ENCODE measurements at regions not wholly inside any gene's neighbourhood (a gene's known extent, or its start where the extent isn't known, plus 50 kb on each side); places are given as distances from the start of the nearest gene placed in this dataset.

DNA sequence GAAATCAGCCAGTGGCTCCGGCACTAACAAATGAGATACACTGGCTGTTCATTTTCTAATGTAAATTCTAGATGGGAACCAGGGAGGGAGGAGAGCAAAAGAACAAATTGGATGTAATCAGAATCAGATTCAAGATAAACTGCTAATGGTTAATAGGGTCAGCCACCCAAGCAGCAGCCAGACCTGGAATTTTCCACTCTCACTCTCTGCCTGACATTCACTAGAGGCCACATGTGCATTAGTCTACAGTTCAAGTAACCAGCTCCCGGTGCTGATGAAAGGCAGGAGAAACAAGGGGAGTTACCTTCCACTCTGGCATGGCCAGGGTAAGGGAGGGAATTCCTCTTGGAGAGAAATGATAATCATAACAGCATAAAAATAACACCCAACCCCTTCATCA lies 597.7 kb downstream of the TOX3 start:
- no peak overlapping the region for H3K4me3 ChIP-seq (ENCODE audit: low read depth, low read length)
- DNase-seq (ENCODE audit: low read depth): no peak

DNA sequence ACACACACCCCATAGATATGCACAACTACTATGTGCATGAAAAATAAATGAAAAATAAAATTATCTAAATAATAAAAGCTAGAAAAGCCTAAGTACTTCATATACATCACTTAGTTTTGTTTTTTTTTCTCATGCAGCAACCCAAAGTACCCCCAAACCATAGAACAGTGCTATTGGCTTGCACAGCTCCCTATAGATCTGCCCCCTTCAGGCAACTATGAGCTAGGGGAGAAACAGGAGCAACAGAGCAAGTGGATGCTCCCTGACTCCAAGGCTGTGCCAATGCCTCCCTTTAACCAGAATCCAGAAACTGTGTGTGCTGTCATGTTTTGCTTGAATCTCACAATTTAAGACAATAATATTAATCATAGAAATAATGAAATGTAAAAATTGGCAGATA lies 605.5 kb downstream of the TOX3 start:
- DNase-seq (ENCODE audit: low read depth): no peak
- H3K4me3 ChIP-seq (ENCODE audit: low read depth, low read length): no peak overlapping the region

DNA sequence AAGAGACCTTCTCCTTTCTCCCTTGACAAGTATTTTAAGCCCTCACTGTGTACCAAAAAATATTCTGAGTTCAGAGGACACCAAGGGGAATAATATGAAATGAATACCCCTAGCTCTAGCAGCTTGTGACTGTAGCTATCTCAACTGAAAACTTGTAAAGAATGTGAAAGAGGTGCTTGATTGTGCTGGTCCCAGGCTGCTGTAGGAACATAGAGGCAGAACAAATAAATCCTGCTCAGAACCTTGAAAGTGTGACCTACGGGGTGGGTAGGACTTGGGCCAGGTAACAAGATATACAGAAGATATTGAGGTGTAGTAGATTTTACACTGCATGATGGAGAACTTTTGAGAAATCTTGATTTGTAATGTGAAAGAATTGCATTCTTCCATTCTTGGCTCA lies 606.8 kb downstream of the TOX3 start:
- no peak for DNase-seq (ENCODE audit: low read depth)
- H3K4me3 ChIP-seq (ENCODE audit: low read depth, low read length): no peak overlapping the region

DNA sequence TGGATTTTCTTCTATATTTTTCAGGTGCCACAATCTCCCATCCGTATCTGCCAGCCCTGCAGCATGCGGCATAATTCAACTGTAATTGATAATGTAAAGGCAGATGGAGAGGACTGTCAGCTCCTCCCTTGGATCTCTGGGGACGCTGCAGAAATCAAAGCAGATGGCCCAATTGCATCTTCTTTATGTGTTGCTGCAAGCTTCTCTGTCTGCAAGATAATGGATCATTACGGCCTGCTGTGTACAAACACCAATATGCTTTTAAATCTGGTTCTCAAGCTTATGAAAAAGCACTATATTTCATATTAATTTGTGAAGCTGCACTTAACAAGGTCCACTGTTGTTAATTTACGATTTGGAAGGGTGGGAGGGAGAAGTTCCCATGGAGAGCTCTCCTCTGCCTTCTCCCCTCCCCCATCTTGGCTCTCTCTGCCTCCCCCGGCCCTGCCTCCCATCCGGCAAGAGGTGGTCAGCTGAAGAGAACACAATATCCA lies 607.5 kb downstream of the TOX3 start:
- DNase-seq (ENCODE audit: low read depth): no peak
- no peak overlapping the region for H3K4me3 ChIP-seq (ENCODE audit: low read depth, low read length)

DNA sequence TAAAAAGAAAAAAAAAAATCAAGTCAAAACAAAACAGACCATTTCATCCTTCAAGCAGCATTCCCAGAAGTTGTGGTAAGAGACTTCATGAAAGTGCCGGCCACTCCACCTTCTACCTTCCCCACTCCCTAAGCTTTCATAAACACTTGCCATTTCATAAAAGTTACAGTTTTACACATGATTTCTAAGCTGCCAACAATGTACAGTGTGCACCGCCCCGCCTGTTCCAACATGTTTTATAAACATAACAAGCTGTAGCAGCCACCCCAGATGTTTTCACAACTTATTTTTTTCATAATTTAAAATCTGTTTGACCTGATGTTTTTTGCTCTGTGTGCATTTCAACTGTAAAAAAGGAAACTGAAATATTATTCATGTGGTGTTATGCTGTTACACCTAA lies 608.1 kb downstream of the TOX3 start:
- no peak for DNase-seq (ENCODE audit: low read depth)
- H3K4me3 ChIP-seq (ENCODE audit: low read depth, low read length): no peak overlapping the region

DNA sequence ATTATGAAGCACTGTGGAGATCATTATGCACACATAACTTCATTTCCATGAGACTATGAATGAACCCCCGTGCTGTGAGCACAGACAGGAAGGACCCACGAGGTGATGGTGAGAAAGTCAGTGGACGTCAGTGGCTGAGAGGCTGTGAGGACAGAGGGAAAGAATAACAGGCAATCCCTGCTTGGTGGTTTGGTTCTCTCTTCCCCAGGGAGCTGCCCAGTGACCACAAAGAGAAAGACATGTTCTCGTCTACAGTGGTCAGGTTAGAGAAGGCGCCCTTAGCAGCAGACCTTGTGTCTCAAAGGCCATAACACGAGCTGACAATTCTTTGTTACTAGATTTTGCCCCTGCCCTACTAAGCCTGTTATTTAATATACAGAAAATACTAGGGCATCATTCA lies 609.2 kb downstream of the TOX3 start:
- no peak for DNase-seq (ENCODE audit: low read depth)
- H3K4me3 ChIP-seq (ENCODE audit: low read depth, low read length): no peak overlapping the region

DNA sequence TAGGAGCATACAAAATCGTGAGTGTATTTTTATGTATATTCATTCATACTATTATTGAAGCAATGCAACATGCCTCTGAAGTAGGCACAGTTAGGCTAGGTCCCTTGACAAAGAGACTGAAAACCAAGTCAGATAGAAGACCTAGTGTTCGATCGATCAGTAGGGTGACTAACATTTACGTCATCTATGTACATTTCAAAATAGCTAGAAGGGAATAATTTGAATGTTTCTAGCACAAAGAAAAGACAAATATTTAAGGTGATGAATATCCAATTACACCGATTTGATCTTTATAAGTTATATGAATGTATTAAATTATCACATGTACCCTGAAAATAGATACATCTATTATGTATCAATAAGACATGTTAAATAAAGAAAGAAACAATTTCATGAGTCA lies 610.1 kb downstream of the TOX3 start:
- no peak for DNase-seq (ENCODE audit: low read depth)
- H3K4me3 ChIP-seq (ENCODE audit: low read depth, low read length): no peak overlapping the region

DNA sequence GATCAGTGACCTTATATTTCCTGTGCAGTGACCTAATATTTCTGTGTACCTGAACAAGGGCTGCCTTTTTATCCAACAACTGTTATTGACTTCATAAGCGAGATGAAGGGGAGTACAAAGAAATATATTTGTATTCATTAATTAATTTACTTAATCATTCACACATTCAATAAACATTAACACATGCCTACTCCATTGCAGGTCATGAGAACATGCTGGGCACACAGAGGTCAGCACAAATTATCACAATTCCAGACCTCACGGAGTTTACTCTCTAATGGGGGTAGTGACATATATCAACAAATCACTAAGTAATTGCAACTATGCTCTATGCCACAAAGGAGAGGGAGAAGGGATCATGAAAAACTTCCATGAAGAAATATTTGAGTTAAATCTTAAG lies 614.6 kb downstream of the TOX3 start:
- no peak for DNase-seq (ENCODE audit: low read depth)
- no peak overlapping the region for H3K4me3 ChIP-seq (ENCODE audit: low read depth, low read length)

DNA sequence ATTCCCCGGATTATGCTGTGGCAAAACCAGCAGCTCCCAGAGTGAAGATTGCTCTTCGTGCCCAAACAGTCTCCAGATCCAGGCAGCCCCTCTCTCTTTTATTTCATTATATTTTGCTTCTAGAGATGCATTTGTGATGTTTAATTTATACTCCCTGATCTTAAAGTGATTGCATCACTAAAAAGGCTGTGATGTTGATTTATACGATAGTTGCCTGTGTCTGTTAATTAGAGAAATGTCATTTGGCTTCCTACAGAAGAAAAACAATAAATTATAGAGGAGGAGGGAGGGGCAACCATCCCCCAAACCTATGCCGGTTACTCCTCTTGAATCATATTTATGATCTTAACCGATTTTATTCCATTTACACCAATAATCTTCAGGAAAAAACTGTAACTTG lies 615.3 kb downstream of the TOX3 start:
- DNase-seq (ENCODE audit: low read depth): no peak
- H3K4me3 ChIP-seq (ENCODE audit: low read depth, low read length): no peak overlapping the region

DNA sequence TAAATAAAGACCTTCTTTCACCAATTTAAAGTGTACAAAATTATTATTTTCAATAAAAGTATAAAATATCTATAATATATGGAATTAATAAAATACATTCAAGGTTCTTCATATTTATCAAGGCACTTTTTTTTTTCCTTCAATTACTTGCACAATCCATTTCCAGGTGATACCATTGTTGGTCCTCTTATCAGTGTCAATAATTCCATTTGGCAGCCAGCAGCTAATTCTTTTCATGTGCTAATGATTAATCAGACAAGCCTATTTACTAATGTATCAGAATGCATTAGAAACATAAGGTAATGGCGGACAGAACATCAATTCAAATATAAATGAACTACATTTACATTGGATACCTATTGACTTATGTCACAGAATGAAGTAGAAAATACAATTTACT lies 622.2 kb downstream of the TOX3 start:
- no peak overlapping the region for H3K4me3 ChIP-seq (ENCODE audit: low read depth, low read length)
- no peak for DNase-seq (ENCODE audit: low read depth)

DNA sequence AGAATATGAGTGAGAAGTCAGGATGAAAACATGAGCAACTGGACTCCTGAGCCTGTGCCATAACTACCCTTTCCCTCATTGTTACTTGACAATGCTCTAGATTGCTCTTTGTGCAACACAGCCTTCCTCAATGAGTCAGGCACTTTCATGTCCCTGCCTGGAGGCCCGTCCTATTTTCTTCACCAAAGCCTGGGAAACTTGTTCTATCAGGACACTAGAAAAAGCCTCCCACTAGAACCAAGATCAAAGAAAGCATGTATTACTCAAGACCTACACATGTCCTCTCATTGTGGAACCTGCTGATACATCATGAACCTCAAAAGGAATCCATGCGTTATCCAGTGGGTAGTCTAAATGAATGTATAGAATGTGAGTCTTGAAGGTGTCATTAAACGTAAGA lies 624.5 kb downstream of the TOX3 start:
- H3K4me3 ChIP-seq (ENCODE audit: low read depth, low read length): no peak overlapping the region
- no peak for DNase-seq (ENCODE audit: low read depth)

DNA sequence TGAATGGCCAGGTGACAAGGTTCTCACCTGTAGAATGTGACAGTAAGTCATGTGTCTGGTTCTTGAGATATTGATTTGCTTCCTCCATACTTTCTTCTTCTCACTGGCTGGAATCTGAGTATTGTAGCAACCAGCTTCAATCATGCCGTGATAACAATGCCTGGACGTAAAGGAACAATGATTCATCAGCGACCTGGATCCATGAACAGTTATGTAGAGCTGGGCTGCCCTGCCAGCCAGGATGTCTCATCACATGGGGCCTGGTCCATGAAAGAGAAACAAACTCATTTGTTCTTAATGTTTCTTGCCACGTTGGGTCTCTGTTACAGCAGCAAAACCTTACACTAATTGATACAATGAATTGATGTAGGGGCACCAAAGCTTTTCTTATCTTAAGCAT lies 627.2 kb downstream of the TOX3 start:
- no peak for DNase-seq (ENCODE audit: low read depth)
- H3K4me3 ChIP-seq (ENCODE audit: low read depth, low read length): no peak overlapping the region

DNA sequence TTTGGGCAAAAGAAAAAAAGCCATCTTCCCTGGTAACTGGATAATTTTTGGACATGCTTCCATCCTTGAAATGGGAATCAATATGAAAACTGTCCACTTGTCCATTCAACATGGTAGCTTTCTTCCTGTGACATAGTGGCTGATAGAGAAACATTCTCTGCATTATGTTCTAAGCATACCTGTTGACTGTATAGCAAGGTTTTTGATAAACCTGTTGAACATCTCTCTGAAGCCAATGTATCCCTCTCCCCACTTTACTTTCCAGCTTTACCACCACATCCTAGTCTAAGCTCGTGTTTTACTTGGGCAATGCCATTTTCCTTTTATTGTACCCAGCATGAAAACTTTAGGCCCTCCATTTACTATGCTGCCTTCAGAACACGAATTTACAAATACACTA lies 630.1 kb downstream of the TOX3 start:
- DNase-seq (ENCODE audit: low read depth): no peak
- no peak overlapping the region for H3K4me3 ChIP-seq (ENCODE audit: low read depth, low read length)

DNA sequence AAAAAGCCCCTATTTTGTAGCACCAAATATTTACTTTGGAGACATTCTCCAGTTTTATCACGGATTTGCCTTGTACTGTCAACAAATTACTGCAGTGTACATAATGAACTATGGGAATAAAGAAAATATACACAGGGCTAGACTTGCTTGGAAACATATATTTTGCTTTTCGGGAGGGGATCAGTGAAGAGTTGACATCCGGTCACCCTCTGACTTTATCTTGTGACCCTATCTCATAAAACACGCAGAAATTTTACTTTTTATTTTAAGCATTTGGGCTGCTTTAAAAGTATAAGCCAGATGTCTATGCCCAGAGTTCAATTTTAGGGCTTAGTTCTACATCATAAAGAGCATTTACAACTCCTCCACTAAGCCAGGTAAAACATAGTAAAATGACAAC lies 630.7 kb downstream of the TOX3 start:
- no peak for DNase-seq (ENCODE audit: low read depth)
- H3K4me3 ChIP-seq (ENCODE audit: low read depth, low read length): no peak overlapping the region

DNA sequence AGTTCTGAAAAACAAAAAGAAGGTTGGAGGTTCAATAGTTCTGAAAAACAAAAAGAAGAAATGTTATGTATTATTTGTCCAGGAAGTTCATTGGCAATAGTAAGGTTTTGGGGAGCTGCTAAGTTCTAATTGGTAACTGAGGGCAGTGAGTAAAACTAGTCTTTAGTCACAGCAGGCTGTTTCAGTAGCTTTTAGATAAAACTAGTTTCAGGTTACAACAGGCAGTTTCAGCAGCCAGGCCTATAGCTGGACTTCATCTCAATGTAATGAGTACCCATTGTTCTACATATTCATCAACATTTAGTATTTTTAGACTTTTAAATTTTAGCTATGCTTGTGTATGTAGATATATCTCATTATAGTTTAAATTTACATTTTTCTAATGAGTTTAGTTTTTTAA lies 639.3 kb downstream of the TOX3 start:
- H3K4me3 ChIP-seq (ENCODE audit: low read depth, low read length): no peak overlapping the region
- DNase-seq (ENCODE audit: low read depth): no peak

DNA sequence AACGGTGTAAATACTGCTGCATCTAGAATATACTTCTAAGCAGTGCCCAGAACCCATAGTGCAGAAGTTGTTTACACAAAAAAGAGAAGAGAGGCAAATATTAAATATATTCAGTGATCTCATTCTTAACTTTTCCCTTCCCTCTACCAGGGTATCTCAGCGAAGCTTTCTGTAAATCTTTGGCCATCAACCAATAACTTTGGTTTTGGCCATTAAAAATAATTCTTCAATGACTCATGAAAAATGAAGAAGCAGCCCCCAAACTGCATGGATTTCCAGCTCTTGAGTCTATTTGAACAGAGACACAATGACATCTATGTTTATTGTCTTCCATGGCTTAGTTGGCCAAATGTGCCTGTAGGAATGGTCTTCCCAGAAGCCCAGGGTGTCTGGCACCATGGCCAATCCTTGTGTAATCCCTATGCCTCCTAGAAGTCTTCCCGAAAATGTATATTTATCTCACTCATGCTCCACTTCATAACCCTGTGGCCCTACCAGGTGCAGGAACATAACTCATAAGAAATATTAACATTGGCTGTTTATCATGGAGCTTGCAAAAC lies 646.6 kb downstream of the TOX3 start:
- no peak for DNase-seq (ENCODE audit: low read depth)
- no peak overlapping the region for H3K4me3 ChIP-seq (ENCODE audit: low read depth, low read length)

DNA sequence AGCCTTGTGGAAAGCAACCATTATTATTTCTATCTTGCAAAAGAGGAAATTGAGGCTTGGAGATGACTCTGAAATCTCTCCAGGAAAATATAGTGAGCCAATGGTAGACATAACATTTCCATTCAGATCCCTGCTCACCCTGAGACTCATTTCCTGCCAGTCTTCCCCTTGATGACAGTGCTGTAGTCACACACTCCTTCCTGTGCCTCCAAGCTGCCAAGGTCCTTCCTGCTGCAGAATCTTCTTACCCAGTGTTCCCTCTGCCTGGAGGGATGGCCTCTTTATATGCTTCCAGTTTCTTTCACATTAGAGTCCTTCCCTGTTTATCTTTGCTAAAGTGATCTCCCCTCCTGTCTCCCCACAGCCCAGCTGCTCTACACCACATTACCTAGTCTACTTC lies 648.1 kb downstream of the TOX3 start:
- DNase-seq (ENCODE audit: low read depth): no peak

DNA sequence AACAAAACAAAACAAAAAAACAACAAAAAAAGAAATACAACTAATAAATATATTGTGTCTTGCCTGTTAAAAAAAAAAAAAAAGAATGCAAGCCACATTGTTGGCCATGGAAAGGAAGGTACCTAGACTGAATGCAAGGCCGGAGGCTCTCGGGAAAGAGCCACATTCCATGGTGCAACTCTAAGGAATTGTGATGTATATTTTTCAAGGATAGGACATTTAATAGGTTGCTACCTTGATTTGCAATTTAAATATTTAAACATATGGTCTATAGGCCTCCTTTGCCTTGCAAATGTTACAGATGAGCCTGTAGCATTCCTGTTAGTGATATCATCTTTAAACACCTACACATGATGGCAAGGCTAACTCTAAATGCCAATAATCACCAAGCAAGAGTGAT lies 650.9 kb downstream of the TOX3 start:
- no peak for DNase-seq (ENCODE audit: low read depth)
- no peak overlapping the region for H3K4me3 ChIP-seq (ENCODE audit: low read depth, low read length)

More for the DNA sequence above, 648.1 kb downstream of the TOX3 start:
- no peak overlapping the region for H3K4me3 ChIP-seq (ENCODE audit: low read depth, low read length)

DNA sequence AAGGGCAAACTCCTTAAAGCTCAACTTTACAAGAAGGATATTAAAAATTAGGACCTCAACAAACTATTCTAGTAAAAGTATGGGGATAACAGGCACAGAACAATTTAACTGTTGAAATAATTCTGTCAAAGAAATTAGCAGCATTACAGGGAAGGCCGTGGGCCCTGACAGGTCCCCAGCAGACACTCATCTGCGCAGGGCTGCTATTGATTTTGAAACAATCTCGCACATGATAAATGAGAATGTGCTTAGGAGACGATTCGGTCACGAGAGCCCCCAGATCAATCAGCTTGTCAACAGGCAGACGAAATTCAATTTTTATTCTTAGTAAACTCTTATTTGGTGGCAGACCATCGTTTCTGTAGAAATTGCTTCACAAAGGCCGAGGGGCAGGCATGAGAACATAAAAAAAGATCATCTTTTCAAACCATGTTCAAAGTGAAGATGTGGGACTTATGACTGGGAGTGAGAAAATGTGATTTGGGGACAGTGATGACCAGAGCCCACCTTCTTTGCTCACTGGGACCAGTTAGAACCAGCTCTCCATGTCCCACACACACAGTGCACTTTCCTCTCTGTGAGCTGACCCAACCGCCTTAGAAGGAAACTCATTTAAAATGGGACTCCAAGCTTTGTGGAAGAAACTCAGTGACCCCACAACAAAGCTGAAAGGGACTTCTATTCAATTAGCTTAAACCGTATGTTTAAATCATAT lies 654.5 kb downstream of the TOX3 start:
- DNase-seq (ENCODE audit: low read depth): no peak
- no peak overlapping the region for H3K4me3 ChIP-seq (ENCODE audit: low read depth, low read length)

DNA sequence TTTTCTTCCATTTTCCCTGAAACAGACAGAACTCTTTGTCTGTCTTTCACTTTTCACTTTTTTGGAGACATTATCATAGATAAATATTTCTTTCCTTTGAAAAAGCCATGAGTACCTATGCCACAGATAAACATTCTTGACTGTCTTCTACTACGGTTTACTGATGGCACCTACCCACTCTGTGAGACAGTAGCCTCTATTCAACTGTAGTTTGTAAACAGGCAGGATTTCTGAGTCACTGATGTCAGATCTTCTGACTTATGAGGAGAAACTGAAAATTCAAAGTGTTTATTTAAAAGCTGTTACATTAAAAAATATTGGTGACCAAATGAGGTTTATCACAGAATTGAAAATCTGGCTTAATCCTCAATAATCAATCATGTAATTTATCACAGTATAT lies 658.4 kb downstream of the TOX3 start:
- no peak for DNase-seq (ENCODE audit: low read depth)
- H3K4me3 ChIP-seq (ENCODE audit: low read depth, low read length): no peak overlapping the region

DNA sequence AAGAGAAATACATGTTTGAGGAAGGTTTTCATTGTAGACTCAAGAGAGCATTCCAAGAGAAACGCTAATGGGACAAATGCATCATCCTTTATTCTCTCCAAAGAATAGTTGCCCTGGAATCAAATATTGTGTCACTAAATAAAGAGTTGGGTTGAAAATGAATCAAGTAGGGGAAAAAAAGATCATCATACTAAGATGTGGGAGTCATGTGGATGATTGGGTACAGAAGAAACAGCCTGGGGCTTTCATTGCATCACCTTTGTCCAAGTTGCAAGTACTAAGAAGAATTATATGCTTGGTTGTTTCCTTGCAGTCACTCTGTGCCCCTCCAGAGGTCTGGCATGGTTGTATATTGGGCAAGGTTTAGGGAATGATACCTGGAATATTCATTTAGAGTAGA lies 658.9 kb downstream of the TOX3 start:
- H3K4me3 ChIP-seq (ENCODE audit: low read depth, low read length): no peak overlapping the region
- no peak for DNase-seq (ENCODE audit: low read depth)

DNA sequence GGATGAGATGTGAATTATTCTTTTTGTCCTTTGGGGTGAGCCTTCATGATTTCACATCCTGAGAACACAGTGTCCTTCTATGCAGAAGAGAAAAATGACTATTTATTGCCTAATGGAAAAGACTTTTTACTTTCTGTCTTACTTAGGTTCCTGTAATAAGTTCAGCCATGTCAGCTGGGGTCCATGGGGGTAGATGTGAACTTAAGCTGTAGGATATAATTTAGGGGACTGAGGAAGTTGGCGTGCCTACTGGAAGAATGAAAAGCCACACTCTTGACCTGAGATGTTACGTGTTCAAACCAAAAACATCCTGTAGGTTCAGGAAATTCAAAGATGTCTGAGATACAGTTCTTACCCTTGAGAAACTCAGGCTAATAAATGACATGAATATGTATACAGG lies 660.5 kb downstream of the TOX3 start:
- no peak overlapping the region for H3K4me3 ChIP-seq (ENCODE audit: low read depth, low read length)
- DNase-seq (ENCODE audit: low read depth): no peak

All from skeletal muscle cell (primary cell).